HG03025 (cell line): ENCODE measurements at regions not wholly inside any gene's neighbourhood (a gene's known extent, or its start where the extent isn't known, plus 50 kb on each side); places are given as distances from the start of the nearest gene placed in this dataset.
A peak's percentile ranks its signal among the peaks of the same experiment; 100 is the strongest.

Experiments
- ATAC-seq: cut with Tn5 transposase; IDR thresholded peaks from one replicate; pipeline ENCODE4 v1.9.1; 2021; ENCODE audit warnings: mild to moderate bottlenecking, moderate library complexity; ENCODE audit not compliant: unreplicated experiment, low FRiP score

DNA sequence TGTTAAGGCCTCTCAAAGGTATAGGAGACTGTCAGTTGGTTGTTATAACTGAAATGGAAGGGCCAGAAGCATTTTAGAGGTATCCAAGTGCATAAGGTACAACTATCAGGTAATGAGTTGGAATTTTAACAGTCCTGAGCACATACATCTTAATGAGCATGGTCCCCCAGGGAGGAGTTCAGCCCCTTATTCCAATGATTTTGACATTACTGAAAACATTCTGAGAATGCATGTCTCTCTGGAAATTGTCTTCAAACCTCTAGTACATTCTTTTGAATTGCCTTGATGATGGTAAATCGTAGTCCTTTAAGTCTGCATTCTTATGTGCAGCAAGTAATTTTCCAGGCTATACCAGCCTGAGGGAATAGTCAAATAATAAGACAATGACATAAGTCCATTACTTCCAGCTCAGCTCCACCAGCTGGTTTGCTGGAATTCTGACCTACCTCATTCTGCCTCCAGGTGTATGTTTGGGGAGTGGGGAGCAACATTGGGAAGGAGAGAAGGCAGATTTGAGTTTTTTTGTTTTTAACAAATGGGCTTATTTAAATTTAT lies 239.2 kb downstream of the MSRB3 start:
- ATAC-seq, result no peak

DNA sequence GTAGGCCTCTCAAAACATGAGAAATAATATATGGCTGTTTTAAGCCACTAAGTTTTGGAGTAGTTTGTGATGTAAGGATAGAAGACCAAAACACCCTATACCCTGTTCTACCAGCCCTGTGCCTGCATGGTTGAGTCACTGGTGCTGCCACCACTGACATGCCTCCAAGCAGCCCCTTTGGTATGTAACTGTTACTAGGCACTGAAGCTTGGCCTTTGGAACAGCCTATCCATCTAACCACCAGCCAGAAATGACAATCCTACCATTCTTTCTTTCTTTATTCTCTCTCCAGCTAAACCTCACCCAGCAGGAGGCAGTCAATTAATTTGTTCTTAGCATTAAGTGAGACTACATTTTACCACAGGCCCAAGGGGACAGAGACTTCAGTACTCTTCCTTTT lies 240.3 kb downstream of the MSRB3 start:
- no peak for ATAC-seq

DNA sequence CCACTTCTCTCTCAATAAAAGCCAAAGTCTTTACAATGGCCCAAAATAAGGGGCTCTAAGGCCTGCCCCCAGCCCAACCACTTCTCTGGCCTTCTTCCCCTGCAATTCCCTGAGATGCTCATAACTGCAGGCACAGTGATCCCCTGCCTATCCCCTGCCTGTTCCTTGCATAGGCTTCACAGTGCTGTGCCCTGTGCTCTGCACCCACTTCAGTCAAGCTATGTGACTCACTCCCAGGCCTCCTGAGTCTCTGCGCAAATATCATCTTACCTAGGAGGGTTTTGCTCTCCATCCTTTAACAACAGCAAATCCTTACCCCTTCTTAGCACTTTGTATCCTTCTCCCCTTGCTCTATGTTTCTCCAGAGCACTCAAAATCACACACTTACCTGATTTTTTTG lies 242.2 kb downstream of the MSRB3 start:
- ATAC-seq, result no peak

DNA sequence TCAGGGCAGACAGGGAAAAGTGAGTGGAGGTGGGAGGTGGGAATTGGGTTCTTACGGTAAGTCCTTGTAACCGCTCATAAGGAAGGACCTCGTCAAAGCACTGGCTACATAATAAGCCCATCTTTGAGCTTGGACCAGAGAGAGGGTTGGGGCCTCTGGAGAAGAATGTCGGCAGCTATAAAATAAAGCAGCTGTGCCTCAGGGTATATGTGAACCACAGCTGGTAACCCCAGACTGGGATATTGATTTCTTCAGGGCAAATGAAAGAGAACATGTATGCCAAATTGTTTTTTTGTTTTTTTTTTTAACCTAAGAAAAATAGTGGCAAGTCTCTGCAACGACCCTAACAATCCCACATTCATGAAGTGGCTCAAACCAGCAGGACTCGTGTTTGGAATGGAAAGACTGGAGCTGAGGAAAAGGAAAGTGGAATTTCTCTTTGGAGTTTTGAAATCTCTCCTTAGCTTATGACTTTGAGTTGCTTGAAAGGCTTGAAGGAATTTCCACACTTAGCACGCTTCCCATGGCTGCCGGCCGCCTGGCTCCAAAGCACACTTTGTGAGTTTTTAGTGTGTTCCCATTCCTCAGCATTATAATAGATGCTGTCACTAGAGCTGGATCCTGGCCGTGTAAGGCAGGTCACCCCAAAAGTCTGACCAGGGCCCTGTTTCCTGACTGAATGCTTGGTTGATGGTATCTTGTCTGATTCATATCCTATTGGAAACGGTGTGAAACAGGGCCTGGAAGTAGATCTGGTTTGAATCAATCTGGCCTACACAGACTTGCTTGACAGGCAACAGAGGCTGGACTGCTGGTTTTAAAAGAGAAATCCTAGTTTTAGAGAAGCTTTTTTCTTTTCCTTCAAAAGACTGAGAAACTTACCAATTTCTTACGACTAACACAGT lies 244.7 kb downstream of the MSRB3 start:
- ATAC-seq, result no peak

DNA sequence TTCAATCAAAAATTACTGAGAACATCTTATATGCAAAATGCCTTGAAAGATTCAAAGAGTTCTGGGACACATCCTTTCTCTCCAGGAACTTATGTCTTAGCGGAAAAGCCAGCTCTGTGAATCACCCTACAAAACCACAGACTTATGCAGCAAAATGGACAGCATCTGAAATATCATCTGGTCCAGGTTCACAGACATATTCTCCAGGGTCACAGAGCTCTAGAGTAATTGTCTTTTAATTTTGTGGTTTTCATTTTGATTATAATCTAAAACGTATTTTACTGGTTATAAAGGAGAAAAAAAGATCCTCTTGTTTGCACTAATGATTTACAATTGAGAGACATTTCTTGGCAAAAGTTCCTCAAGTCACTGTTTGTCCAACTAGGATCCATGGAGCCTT lies 246.2 kb downstream of the MSRB3 start:
- ATAC-seq, result no peak

DNA sequence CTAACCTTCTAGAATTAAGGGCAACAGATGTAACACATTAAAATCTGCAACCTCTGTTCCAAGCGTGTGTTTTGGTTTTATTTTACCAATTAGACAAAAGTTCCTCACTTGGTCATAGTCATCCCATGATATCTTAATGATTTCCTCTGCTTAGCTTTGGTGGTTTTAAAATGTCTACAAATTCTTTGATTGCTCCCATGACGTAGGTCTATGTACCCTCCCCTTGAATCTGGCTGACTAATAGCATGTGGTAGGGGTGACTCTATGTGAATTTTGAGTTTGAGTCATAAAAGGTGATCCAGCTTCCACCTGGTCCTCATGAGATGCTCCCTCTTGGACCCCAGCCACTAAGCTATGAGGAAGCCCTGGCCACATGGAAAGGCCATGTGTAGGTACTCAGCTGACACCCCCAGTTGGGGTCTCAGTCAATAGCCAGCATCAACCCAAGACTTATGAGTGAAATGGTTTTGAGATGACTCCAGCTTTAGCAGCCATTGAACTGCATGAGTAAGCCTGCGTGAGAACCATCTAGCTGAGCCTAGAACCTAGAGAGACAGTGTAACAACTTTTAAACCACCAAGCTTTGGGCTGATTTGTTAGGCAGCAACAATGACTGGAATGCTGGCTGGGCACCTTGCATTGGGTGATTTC lies 247.1 kb downstream of the MSRB3 start:
- ATAC-seq, result no peak

DNA sequence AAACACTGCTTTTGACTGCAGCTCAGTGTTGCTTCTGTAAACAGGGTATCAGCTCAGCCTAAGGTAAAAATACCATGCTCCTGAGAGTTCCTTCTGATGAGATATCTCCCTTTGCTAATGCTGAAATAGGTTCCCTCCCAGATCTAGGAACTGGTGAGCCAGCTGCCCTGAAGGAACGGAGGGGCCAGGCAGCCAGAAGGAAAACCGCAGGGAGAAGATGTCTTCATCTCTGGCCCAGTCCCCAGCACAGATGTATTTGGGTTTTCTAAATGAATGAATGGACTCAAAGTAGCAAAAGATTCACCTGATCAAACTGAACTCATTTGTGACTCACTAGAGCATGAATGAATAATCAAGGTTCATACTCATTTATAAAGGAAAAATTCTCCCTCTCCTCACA lies 247.8 kb downstream of the MSRB3 start:
- no peak for ATAC-seq

DNA sequence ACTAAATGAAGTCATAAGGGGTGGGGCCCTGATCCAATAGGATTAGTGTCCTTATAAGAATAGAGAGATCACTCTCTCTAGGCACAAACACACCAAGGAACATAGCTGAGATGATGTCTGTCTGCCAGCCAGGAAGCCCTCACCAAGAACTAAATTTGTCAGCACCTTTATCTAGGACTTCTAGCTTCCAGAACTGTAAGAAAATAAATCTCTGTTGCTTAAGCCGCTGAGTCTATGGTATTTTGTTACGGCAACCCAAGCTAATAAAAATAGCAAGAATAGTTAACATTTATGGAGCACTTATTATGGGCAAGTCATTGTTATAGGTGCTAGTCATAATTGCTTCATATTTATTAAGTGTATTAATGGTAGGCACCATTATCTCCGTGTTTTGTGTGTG lies 249.6 kb downstream of the MSRB3 start:
- no peak for ATAC-seq

DNA sequence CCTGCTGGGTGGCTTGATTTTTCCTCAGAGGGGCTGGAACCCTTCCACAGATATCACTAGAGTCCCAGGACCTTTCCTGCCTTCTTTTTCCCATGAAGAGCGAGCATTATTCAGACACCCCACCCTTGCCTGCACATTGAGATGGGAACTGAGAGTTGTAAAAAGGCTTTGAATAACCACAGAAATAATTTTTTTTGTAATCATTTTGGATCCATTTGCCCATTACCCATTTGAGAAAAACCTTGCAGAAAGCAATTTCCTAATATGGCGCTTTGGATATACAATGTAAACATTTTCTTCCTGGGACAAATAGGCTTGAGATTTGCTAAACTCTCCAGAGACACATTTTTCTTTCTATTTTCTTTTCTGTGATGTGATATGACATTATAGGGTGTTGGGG lies 250.6 kb downstream of the MSRB3 start:
- ATAC-seq, result no peak

DNA sequence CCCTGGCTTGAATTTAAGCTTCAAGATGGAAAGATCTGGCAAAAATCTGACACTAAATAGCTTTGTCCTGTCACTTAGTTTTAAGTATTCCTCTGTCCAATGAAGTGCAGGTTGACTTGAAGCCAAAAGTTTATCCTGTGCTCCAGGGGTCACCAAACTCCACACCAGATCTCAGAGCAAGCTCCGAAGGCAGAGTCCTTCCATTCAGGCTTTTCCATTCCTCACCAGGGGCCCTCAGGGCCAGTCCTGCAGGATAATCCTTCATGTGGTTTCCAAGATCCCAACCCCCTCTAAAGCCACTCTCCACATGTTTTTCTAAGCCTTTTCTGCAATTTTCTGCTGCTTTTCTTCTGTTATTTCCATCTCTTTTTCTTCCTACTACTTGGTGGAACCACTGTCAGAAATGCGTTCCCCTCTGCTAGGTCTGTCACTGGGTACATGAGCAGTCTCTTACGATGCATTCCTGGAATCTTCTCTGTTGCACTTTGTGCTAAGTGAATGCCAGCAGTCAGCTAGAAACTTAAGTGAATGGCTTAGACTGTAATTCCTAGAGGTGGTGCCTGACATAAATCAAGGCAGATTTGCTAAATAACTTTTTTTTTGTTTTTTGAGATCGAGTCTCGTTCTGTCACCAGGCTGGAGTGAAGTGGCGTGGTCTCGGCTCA lies 251.4 kb downstream of the MSRB3 start:
- no peak for ATAC-seq

DNA sequence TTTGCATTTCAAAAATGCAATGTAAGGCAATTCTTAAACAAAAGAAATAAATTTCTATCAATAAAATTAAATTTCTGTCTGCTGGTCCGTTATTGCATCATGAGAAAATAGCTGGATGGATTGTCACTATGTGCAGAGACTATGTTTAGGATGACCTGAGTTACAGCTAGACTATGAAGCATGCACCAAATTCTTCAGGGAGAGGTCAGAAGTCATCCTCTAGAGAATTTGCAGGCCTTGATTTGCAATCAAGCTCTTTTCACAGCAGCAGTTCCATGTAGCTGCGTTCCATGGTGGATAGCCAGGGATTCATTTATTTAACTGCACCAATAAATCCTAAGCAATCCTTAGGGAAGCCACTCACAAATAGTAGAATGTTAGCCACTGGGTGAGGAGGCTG lies 253.7 kb downstream of the MSRB3 start:
- ATAC-seq, result no peak

DNA sequence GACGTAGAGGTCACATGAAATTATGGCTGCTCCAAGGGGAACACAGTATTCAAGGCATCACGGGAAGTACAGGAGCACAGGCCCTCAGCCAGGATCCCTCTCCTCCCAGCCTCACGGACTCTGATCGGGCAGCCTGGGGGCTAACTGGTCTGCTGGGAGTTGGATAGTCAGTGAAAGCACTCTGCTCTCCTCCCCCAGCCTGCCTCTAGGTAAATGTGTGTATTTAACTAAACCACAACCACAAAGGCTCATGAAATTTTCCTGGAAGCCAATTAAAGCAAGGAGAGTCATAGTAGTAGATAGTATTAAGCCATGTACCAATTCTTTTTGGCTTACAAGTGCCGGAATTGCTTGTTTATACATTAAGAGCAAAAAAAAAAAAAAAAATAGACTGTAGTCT lies 254.3 kb downstream of the MSRB3 start:
- ATAC-seq, result no peak

DNA sequence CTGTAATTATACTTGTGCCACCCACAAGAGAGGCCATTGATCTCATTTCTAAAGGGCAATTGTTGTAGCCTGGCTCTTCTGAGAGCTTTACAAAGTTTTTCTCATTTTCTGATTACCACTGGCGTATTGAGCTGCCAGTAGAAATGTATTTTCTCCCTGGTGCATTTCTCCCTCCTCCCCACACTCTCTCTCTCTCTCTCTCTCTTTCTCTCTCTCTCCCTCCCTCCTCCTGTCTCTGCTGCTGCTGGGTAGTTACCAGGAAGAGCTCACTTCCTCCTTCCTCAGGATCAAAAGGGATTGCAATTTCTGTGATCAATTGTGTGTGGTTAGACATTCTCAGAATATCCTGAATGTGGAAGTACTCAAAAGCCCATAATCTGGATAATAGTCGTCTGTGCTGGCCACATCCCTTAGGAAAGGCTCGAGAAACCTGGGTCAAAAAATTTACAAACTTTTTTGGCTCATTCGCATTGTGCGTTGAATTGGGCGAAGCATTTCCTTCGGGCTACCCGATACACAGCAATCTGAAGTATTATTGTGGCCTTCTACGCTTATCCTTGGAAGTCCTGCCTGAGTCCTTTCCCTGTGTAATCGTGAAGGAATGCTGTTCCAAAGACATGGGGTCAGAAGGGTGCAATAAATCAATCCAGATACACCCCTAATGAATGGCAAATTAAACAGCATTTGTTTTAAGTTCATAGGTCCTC lies 254.8 kb downstream of the MSRB3 start:
- no peak for ATAC-seq

DNA sequence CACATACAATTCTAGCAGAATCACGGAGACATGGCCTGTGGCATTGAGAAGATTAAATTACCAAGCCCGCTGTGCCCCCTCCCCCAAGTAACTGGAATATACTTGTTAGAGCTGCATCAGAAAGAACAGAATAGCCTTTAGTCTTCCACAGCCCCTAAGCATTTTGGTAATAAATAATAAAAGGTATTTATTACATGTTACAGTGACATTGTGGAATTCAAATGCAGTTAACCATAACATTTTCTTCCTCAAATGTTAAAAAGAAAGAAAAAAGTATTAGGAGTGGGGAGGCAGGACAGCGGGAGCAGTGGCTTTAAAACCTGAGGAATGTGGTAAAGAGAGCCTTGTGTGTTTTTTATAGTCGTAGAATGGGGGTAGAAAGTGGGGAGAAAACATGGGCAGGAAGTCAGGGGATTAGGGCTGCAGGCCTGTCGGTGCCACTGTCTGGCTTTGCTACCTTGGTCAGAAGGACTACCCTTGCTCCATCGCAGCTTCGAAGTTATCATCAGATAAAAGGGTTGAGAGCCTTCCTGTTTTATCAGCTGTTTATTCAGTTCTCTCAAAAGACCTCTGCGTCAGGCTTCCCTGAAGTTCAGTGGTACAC lies 255.9 kb downstream of the MSRB3 start:
- no peak for ATAC-seq

DNA sequence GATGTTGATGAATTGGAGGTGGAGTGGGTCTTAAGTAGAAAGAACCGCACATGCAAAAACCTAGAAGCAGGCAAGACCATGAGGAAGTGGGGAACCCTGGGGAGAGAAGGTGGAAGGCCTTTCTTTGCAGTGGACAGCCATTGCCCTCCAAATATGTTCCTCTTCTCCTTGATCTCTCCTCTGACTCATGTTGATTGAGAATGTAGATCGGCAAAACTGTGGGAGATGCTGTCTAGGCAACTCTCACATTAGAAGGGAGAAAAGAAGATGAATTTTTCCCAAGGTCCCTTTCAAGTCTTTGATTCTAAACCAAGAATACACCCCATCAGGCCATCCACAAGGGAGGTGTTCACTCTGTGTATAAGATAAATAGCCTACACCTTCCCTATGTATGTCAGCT lies 257.5 kb downstream of the MSRB3 start:
- no peak for ATAC-seq

DNA sequence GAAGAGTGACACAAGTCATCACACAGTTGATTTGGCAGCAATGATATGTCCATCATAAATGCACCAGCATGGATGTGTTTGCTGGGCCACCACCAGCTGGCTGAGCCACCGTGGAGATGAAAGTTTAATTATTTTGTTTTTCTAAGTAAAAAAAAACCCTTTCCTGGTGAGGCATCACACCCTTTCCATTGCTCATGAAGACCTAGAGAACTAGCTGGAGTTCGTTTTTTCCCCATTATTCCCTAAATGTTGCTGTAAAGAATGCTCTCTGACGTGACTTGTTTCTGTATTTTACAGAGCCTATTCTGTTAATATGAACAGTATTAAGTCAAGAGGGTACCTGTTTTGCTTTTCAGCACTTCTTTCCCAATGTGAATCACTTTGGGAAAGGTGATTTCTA lies 257.9 kb downstream of the MSRB3 start:
- ATAC-seq, result no peak

DNA sequence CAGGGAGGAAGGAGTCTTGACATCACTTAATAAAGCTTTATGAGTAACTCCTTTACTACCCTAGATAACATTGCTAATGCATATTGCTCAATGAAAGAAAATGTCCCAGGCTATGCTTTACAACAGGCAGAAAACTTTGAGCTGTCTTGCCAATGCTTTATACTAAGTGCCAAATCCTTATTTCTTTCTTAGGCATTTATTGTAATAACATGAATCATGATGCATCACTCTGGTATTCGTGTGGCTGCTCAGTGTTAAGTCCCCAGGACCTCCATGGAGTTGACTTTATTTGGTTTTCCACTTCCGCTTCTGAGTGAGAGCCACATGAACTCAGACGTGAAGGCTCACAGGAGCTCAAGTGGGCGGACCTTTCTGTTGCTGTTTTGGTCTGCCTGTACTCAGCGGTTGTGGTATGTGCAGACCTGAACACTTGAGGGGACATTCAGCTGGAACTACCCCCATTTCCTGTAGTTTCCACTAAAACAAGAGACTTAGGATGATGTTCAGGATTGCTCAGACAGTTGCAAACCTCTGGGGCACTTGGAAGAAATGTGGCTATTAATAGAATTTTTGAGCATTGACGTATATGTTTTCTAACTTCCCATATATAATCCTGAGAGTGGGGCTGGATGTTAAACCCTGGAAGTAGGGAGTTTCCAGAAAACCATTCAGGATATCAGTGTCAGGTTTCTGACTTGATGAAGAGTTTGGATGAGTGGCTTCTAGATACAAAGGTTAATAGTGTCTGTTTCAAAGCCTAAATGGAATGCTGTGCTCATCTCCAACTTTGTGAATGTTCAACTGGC lies 258.6 kb downstream of the MSRB3 start:
- peak; percentile 62 for ATAC-seq

DNA sequence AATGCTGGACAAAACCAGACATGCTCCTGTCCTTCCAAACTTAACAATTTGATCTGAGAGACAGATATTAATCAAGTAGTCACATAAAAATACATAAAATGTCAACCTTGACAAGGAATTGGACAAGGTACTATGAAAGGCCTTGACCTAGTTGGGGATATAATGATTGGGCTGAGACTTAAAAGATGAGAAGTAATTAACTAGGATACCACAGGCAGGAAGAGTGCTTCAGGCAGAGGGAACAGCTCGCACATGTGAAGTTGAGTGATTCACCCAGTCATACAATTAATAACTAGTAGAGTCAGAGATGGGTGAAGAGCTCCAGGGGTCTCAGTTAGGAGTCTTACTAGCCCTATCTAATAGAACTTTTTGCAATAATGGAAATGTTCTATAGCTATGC lies 259.5 kb downstream of the MSRB3 start:
- ATAC-seq, result no peak

DNA sequence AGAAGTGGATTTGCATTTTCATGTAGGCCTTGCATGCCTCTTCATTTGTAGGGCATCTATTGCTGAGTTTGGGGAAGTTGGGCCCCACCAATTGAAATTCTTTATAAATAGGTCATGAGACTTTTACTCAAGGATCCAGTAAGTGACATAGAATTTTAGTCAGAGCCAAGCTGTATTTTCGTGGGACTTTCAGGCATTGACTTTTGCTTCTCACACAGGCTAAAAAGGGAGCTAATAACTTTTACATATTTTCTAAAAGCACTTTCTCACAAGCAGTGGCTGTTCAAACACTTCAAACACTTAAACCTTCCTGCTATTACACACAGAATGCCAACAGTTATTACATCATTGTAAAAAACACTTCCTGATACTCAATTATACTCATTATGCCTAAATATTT lies 260.5 kb downstream of the MSRB3 start:
- ATAC-seq, result no peak
